Neural cell (in vitro differentiated cells): ENCODE measurements at regions not wholly inside any gene's neighbourhood (a gene's known extent, or its start where the extent isn't known, plus 50 kb on each side); places are given as distances from the start of the nearest gene placed in this dataset.

ENCODE experiments used
- CTCF ChIP-seq: fragments of 450-650 bp; IDR thresholded peaks from 2 replicates; pipeline ENCODE4 v1.5.1; 2014; ENCODE audit warnings: antibody characterized with exemption, mild to moderate bottlenecking, moderate library complexity; ENCODE audit not compliant: poor library complexity, severe bottlenecking
- EP300 ChIP-seq: fragments of 450-650 bp; conservative IDR thresholded peaks from 2 replicates; pipeline ENCODE4 v1.6.1; 2014; ENCODE audit warnings: antibody characterized with exemption, mild to moderate bottlenecking, moderate library complexity; ENCODE audit not compliant: poor library complexity, severe bottlenecking
- EZH2 ChIP-seq: fragments of 200-600, 300-800 bp; shearing (Covaris generic), sonication (generic); IDR thresholded peaks from 2 replicates; pipeline ENCODE4 v1.6.1; 2014; ENCODE audit warnings: antibody characterized with exemption, low read length, borderline replicate concordance, mild to moderate bottlenecking; ENCODE audit not compliant: insufficient read depth, poor library complexity, severe bottlenecking
- MXI1 ChIP-seq: fragments of 450-650 bp; conservative IDR thresholded peaks from 2 replicates; pipeline ENCODE4 v1.6.1; 2014; ENCODE audit warnings: antibody characterized with exemption, mild to moderate bottlenecking; ENCODE audit not compliant: poor library complexity, severe bottlenecking
- POLR2AphosphoS5 ChIP-seq: IDR thresholded peaks from 2 replicates; pipeline ENCODE4 v1.6.1; 2012
- RAD21 ChIP-seq: fragments of 450-650 bp; conservative IDR thresholded peaks from 2 replicates; pipeline ENCODE4 v1.6.1; 2014; ENCODE audit warnings: antibody characterized with exemption, mild to moderate bottlenecking, moderate library complexity
- SMC3 ChIP-seq: fragments of 450-650 bp; conservative IDR thresholded peaks from 2 replicates; pipeline ENCODE4 v1.6.1; 2014; ENCODE audit warnings: antibody characterized with exemption, mild to moderate bottlenecking, moderate library complexity; ENCODE audit not compliant: poor library complexity
- TAF1 ChIP-seq: IDR thresholded peaks from 2 replicates; pipeline ENCODE4 v1.6.1; 2012; ENCODE audit warnings: low read depth
- TF ChIP-seq, protein P1 (sequence below): IDR thresholded peaks from 2 replicates; pipeline ENCODE4 v1.6.1; 2012; ENCODE audit warnings: borderline replicate concordance

GRCh38 chr4:23945451-23946017 lies 55.7 kb upstream of the PPARGC1A start:
- TF ChIP-seq, protein P1, sequence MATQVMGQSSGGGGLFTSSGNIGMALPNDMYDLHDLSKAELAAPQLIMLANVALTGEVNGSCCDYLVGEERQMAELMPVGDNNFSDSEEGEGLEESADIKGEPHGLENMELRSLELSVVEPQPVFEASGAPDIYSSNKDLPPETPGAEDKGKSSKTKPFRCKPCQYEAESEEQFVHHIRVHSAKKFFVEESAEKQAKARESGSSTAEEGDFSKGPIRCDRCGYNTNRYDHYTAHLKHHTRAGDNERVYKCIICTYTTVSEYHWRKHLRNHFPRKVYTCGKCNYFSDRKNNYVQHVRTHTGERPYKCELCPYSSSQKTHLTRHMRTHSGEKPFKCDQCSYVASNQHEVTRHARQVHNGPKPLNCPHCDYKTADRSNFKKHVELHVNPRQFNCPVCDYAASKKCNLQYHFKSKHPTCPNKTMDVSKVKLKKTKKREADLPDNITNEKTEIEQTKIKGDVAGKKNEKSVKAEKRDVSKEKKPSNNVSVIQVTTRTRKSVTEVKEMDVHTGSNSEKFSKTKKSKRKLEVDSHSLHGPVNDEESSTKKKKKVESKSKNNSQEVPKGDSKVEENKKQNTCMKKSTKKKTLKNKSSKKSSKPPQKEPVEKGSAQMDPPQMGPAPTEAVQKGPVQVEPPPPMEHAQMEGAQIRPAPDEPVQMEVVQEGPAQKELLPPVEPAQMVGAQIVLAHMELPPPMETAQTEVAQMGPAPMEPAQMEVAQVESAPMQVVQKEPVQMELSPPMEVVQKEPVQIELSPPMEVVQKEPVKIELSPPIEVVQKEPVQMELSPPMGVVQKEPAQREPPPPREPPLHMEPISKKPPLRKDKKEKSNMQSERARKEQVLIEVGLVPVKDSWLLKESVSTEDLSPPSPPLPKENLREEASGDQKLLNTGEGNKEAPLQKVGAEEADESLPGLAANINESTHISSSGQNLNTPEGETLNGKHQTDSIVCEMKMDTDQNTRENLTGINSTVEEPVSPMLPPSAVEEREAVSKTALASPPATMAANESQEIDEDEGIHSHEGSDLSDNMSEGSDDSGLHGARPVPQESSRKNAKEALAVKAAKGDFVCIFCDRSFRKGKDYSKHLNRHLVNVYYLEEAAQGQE = no peak
- no peak for TF ChIP-seq CTCF
- TF ChIP-seq EZH2 = no peak
- no peak for TF ChIP-seq SMC3
- TF ChIP-seq TAF1 = no peak
- TF ChIP-seq EP300 = no peak
- no peak for TF ChIP-seq RAD21
- TF ChIP-seq POLR2AphosphoS5 = no peak
- TF ChIP-seq MXI1 = no peak
